Hepatocyte (in vitro differentiated cells): ENCODE measurements at regions not wholly inside any gene's neighbourhood (a gene's known extent, or its start where the extent isn't known, plus 50 kb on each side); places are given as distances from the start of the nearest gene placed in this dataset.

ENCODE experiments used
- CTCF ChIP-seq: fragments of 200-600 bp; sonication (generic); IDR thresholded peaks from 2 replicates; pipeline ENCODE4 v1.5.1; 2016; ENCODE audit warnings: antibody characterized with exemption, mild to moderate bottlenecking; ENCODE audit not compliant: poor library complexity
- EZH2 ChIP-seq: fragments of 200-600 bp; sonication (generic); IDR thresholded peaks from 2 replicates; pipeline ENCODE4 v1.6.1; 2016; ENCODE audit warnings: antibody characterized with exemption, mild to moderate bottlenecking, borderline replicate concordance
- EZH2phosphoT487 ChIP-seq: fragments of 200-600 bp; sonication (generic); IDR thresholded peaks from one replicate; pipeline ENCODE4 v1.6.1; 2018; ENCODE audit warnings: antibody characterized with exemption, mild to moderate bottlenecking, low read depth, moderate library complexity; ENCODE audit not compliant: unreplicated experiment, severe bottlenecking

GRCh38 chr3:25257026-25257425 is 171.0 kb upstream of the RARB start:
- TF ChIP-seq EZH2phosphoT487 = no peak
- TF ChIP-seq CTCF = no peak
- no peak for TF ChIP-seq EZH2
